Naive thymus-derived CD8-positive, alpha-beta T cell (primary cell): ENCODE measurements at regions not wholly inside any gene's neighbourhood (a gene's known extent, or its start where the extent isn't known, plus 50 kb on each side); places are given as distances from the start of the nearest gene placed in this dataset.

ENCODE experiments used
- ATAC-seq, 2 donors: fragments of 150-1000 bp; cut with Tn5 transposase in 1 of 2; sonication (Bioruptor Pico), chemical (Tn5 transposase) in 1 of 2; 1 replicate in 1 of 2; 2 replicates in 1 of 2; pipeline ENCODE4 v1.10.0; 2021; ENCODE audit warnings: mild to moderate bottlenecking in 2 of 2, moderate library complexity in 2 of 2
- POLR2A ChIA-PET: fragments of 350-600 bp; sonication (Branson Sonifier 250); formaldehyde crosslinking; loops from one replicate; lab custom pipeline; 2021; ENCODE audit warnings: antibody characterized with exemption; lab: Charles Lee
- DNase-seq, 10 donors: peaks; one replicate each; pipeline versions ENCODE4 v3.0.0 to v3.0.0-alpha.2; 2020 to 2022
- H3K27ac Mint-ChIP-seq, 10 donors: one replicate each; pipeline ENCODE4 v1.8.0; 2020 to 2022; ENCODE audit warnings: mild to moderate bottlenecking in 10 of 10, mixed read lengths in 10 of 10, moderate library complexity in 4 of 10, inconsistent platforms in 1 of 10
- H3K27me3 Mint-ChIP-seq, 5 donors: one replicate each; pipeline ENCODE4 v1.8.0; 2021 to 2022; ENCODE audit warnings: mixed read lengths in 5 of 5
- H3K36me3 Mint-ChIP-seq, 3 donors: one replicate each; pipeline ENCODE4 v1.8.0; 2020 to 2022; ENCODE audit warnings: mixed read lengths in 3 of 3, mild to moderate bottlenecking in 2 of 3, inconsistent platforms in 1 of 3
- H3K4me1 Mint-ChIP-seq, 4 donors: one replicate each; pipeline ENCODE4 v1.8.0; 2021 to 2022; ENCODE audit warnings: mixed read lengths in 4 of 4
- H3K4me3 Mint-ChIP-seq, 10 donors: one replicate each; pipeline ENCODE4 v1.8.0; 2020 to 2022; ENCODE audit warnings: mild to moderate bottlenecking in 10 of 10, mixed read lengths in 10 of 10, moderate library complexity in 6 of 10, inconsistent platforms in 1 of 10
- H3K9me3 Mint-ChIP-seq, 9 donors: one replicate each; pipeline ENCODE4 v1.8.0; 2020 to 2022; ENCODE audit warnings: mixed read lengths in 9 of 9, mild to moderate bottlenecking in 3 of 9, inconsistent platforms in 1 of 9, moderate library complexity in 1 of 9

- Mint-ChIP-seq H3K27ac (no peak overlapping the region), H3K9me3 (peaks cover 0 to 14% (median 0%) of the 10 kb centered on the region in 9 donors), H3K36me3 (peaks cover 0 to 4% (median 0%) of the 10 kb centered on the region in 3 donors), H3K4me1 (no peaks in the 10 kb centered on the region), H3K27me3 (no peaks in the 10 kb centered on the region), H3K4me3 (no peak overlapping the region)
- POLR2A ChIA-PET = no interaction called here
- DNase-seq = no peak
- no peak for ATAC-seq
Measured at GRCh38 chr1:187443939-187444338, 615.2 kb downstream of the PLA2G4A start.

DNA sequence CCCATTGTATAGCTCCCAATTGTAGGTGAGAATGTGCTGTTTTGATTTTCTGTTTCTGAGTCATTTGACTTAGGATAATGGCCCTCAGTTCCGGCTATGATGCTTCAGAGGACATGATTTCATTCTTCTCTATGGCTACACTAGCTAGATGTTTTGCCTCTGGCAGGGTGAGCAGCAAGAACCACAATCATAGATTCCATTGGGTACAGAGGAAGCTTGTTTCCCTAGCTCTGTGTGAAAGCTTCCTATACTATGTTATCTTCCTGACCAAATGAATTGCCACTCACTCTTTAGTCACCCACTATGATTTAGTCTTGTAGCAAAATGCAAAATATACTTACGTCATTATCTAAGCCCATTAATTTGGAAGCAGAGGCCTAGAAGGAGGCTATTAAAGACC, 616.3 kb downstream of the PLA2G4A start:
- Mint-ChIP-seq H3K27ac (no peak overlapping the region), H3K9me3 (peaks cover 0 to 14% (median 0%) of the 10 kb centered on the region in 9 donors), H3K36me3 (peaks cover 0 to 4% (median 0%) of the 10 kb centered on the region in 3 donors), H3K4me3 (no peak overlapping the region), H3K27me3 (no peaks in the 10 kb centered on the region), H3K4me1 (no peaks in the 10 kb centered on the region)
- POLR2A ChIA-PET = no interaction called here
- DNase-seq = no peak
- no peak for ATAC-seq

GRCh38 chr1:187451238-187451637, 622.5 kb downstream of the PLA2G4A start:
- POLR2A ChIA-PET = no interaction called here
- H3K9me3 Mint-ChIP-seq = peaks cover 0 to 6% (median 0%) of the 10 kb centered on the region in 9 donors
- H3K27ac Mint-ChIP-seq = no peak overlapping the region
- peaks cover 0 to 1% (median 0%) of the 10 kb centered on the region in 4 donors for H3K4me1 Mint-ChIP-seq
- ATAC-seq (no peak), DNase-seq (no peak)
- H3K4me3 Mint-ChIP-seq = no peak overlapping the region
- H3K27me3 Mint-ChIP-seq = no peaks in the 10 kb centered on the region
- no peaks in the 10 kb centered on the region for H3K36me3 Mint-ChIP-seq

DNA sequence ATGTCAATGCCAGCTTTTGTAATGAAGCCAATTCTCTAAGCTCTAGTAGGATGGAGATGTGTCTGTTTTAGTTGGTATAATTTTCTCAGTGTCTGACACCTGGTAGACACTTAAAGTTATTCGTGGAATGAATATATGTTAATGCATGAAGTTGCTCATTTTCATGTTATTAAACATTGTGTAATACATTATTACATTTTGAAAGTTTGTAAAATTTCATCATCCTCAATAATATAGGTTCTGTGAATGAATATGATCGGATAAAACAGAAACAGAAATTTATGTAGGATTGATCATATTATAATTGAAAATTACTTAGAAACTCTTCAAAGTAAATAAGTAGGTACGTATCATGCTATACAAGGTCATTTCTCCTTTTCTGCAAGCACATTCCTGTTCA, 625.3 kb downstream of the PLA2G4A start:
- POLR2A ChIA-PET = no interaction called here
- no peaks in the 10 kb centered on the region for H3K36me3 Mint-ChIP-seq
- peaks cover 0 to 1% (median 0%) of the 10 kb centered on the region in 4 donors for H3K4me1 Mint-ChIP-seq
- H3K27ac Mint-ChIP-seq = no peak overlapping the region
- H3K4me3 Mint-ChIP-seq = no peak overlapping the region
- DNase-seq = no peak
- peaks cover 0 to 7% (median 0%) of the 10 kb centered on the region in 9 donors for H3K9me3 Mint-ChIP-seq
- no peaks in the 10 kb centered on the region for H3K27me3 Mint-ChIP-seq
- no peak for ATAC-seq

DNA sequence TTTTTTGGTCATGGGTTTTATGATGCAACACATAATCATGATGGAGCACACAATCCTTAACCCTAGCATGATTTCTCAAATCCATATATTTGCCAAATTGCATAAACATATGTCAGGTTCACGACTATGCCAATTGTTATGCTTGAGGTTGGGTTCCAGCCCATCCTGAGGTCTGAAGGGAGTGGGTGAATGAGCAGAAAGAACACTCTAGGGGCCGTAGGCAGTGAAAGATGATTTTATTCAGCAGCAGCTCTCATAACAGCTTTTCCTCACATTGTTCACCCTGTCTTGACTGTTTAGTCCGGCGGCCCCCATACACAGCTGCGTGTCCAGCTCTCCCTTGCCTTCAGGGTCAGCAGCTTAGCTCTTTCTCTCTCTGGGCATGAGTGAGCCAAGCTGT, 627.7 kb downstream of the PLA2G4A start:
- POLR2A ChIA-PET = no interaction called here
- Mint-ChIP-seq H3K27me3 (no peaks in the 10 kb centered on the region), H3K9me3 (peaks cover 0 to 13% (median under 1%) of the 10 kb centered on the region in 9 donors), H3K4me1 (peaks cover 0 to 1% (median 0%) of the 10 kb centered on the region in 4 donors), H3K4me3 (no peak overlapping the region), H3K27ac (no peak overlapping the region), H3K36me3 (peaks cover 0 to 2% (median 0%) of the 10 kb centered on the region in 3 donors)
- DNase-seq (no peak), ATAC-seq (no peak)

DNA sequence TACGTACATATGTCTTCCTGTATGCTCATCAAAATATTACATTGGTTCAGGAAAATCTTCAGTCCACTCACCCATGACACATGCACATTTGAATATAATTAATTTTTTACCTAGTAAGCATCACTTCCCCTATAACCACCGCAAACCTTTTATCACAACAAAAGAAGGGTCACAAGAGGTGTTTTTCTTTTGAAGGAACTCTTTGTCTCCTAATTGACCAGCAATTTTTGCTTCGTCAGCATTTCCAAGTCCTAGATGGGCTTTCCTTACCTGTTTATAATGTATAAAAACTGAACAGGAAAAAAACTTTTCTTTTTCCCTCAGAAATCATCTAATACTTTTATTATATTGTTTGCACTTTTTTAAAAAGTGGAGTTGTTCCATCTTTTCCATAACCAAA, 631.3 kb downstream of the PLA2G4A start:
- Mint-ChIP-seq H3K4me1 (peaks cover 0 to under 1% (median 0%) of the 10 kb centered on the region in 4 donors), H3K27ac (no peak overlapping the region), H3K27me3 (no peaks in the 10 kb centered on the region), H3K4me3 (no peak overlapping the region), H3K36me3 (peaks cover 0 to 14% (median 2%) of the 10 kb centered on the region in 3 donors), H3K9me3 (peaks cover 0 to 39% (median 12%) of the 10 kb centered on the region in 9 donors)
- ATAC-seq (no peak), DNase-seq (no peak)
- POLR2A ChIA-PET = no interaction called here

DNA sequence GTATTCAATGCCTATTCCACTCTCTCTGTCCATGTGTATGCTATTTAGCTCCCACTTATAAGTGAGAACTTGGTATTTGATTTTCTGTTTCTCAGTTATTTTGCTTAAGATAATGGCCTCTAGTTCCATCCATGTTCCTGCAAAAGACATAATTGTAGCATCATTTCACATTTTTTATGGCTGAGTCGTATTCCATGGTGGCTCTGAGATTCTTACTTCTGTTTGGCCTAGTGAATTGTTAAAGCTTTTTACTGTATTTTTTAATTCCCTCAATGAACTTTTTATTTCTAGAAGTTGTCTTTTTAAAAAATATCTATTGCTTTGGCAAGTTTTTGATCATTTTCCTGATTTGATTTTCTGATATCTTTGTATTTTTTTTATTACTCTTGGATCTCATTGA, 635.6 kb downstream of the PLA2G4A start:
- no peak for DNase-seq
- Mint-ChIP-seq H3K9me3 (peaks cover 0 to 45% (median 25%) of the 10 kb centered on the region in 9 donors), H3K36me3 (peaks cover 2 to 17% (median 2%) of the 10 kb centered on the region in 3 donors), H3K4me3 (no peak overlapping the region), H3K4me1 (no peaks in the 10 kb centered on the region), H3K27ac (no peak overlapping the region), H3K27me3 (no peaks in the 10 kb centered on the region)
- ATAC-seq = no peak
- POLR2A ChIA-PET = no interaction called here

DNA sequence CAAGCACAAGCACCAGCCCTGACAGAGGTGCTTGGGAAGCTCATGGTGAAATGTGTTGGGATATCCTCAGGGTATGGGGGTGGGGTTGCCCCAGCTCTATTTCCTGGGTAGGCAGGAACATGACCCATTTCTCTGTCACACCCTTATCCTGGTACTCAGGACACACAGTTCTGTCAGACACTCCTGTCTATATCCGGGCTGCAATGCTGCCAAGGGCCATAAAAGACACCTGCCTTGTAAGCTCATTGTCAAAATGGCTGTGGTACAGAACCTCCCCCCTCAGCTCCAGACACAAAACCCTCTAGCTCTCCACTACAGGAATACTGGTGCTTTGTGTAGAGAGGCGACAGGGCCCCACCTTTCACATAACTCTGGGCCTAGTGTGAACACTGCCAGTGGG, 636.7 kb downstream of the PLA2G4A start:
- Mint-ChIP-seq H3K9me3 (peaks cover 0 to 45% (median 25%) of the 10 kb centered on the region in 9 donors), H3K4me1 (no peaks in the 10 kb centered on the region), H3K27ac (no peak overlapping the region), H3K36me3 (peaks cover 2 to 17% (median 2%) of the 10 kb centered on the region in 3 donors), H3K4me3 (no peak overlapping the region), H3K27me3 (no peaks in the 10 kb centered on the region)
- DNase-seq (no peak), ATAC-seq (no peak)
- POLR2A ChIA-PET = no interaction called here

GRCh38 chr1:187469836-187470235, 641.1 kb downstream of the PLA2G4A start:
- no peaks in the 10 kb centered on the region for H3K4me1 Mint-ChIP-seq
- H3K27ac Mint-ChIP-seq = no peak overlapping the region
- ATAC-seq (no peak), DNase-seq (no peak)
- H3K27me3 Mint-ChIP-seq = no peaks in the 10 kb centered on the region
- no peak overlapping the region for H3K4me3 Mint-ChIP-seq
- H3K9me3 Mint-ChIP-seq = peaks cover 0 to 24% (median 6%) of the 10 kb centered on the region in 9 donors
- peaks cover 0 to 6% (median 2%) of the 10 kb centered on the region in 3 donors for H3K36me3 Mint-ChIP-seq
- POLR2A ChIA-PET = no interaction called here

- no peak for ATAC-seq
- no peaks in the 10 kb centered on the region for H3K27me3 Mint-ChIP-seq
- POLR2A ChIA-PET = no interaction called here
- H3K4me1 Mint-ChIP-seq = no peaks in the 10 kb centered on the region
- H3K36me3 Mint-ChIP-seq = peaks cover 0 to 2% (median 0%) of the 10 kb centered on the region in 3 donors
- H3K4me3 Mint-ChIP-seq = no peak overlapping the region
- no peak overlapping the region for H3K27ac Mint-ChIP-seq
- peaks cover 0 to 18% (median 3%) of the 10 kb centered on the region in 9 donors for H3K9me3 Mint-ChIP-seq
- DNase-seq = no peak
Measured at GRCh38 chr1:187471555-187471954, 642.8 kb downstream of the PLA2G4A start.

GRCh38 chr1:187474336-187474735, 645.6 kb downstream of the PLA2G4A start:
- ATAC-seq = no peak
- no peak for DNase-seq
- Mint-ChIP-seq H3K27ac (no peak overlapping the region), H3K4me1 (no peaks in the 10 kb centered on the region), H3K4me3 (no peak overlapping the region), H3K9me3 (peaks cover 0 to 18% (median 7%) of the 10 kb centered on the region in 9 donors), H3K36me3 (peaks cover 0 to under 1% (median 0%) of the 10 kb centered on the region in 3 donors), H3K27me3 (no peaks in the 10 kb centered on the region)
- POLR2A ChIA-PET = no interaction called here

DNA sequence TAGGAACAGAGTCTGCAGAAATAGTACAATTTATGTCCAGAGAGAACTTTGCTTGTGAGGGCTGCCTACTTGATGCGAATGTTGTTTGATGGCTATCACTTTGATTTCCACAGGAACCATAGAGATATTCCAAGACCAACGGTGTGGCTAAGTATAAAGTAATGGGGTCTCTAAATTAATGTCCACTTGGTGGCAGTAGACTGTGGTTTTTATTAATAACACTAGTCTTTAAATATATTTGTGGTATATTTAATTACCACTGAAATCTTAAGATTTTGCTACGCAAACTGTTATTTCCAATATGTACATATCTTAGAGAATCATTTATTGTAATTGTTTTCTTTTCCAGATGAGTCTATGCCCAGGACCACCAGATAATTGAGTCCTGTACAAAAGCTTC, 647.9 kb downstream of the PLA2G4A start:
- Mint-ChIP-seq H3K27me3 (no peaks in the 10 kb centered on the region), H3K27ac (no peak overlapping the region), H3K4me1 (no peaks in the 10 kb centered on the region), H3K36me3 (no peaks in the 10 kb centered on the region), H3K9me3 (peaks cover 0 to 18% (median 4%) of the 10 kb centered on the region in 9 donors), H3K4me3 (no peak overlapping the region)
- ATAC-seq (no peak), DNase-seq (no peak)
- POLR2A ChIA-PET = no interaction called here

DNA sequence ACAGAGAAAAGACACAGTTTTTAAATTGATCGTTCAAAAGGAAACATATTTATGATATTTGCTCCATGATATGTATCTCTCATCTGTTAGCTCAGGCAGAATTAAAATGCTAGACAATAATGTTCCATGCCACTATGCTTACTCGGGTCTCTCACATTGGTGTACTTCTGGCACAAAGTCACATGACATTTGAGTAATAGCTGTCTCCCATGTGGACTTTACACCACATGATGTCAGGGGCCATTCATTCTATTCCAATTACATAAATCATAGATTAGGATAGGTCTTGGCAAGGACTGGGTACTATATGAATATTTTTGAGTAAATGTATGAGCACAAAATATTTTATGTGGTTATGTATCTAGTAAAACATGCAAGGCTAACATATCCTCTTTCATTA, 648.4 kb downstream of the PLA2G4A start:
- DNase-seq = no peak
- no peaks in the 10 kb centered on the region for H3K27me3 Mint-ChIP-seq
- no peaks in the 10 kb centered on the region for H3K4me1 Mint-ChIP-seq
- POLR2A ChIA-PET = no interaction called here
- ATAC-seq = no peak
- peaks cover 0 to 18% (median 4%) of the 10 kb centered on the region in 9 donors for H3K9me3 Mint-ChIP-seq
- no peaks in the 10 kb centered on the region for H3K36me3 Mint-ChIP-seq
- no peak overlapping the region for H3K4me3 Mint-ChIP-seq
- H3K27ac Mint-ChIP-seq = no peak overlapping the region

GRCh38 chr1:187477535-187477934, 648.8 kb downstream of the PLA2G4A start:
- Mint-ChIP-seq H3K27ac (no peak overlapping the region), H3K9me3 (peaks cover 0 to 18% (median 4%) of the 10 kb centered on the region in 9 donors), H3K27me3 (no peaks in the 10 kb centered on the region), H3K4me3 (no peak overlapping the region), H3K36me3 (no peaks in the 10 kb centered on the region), H3K4me1 (no peaks in the 10 kb centered on the region)
- POLR2A ChIA-PET = no interaction called here
- no peak for ATAC-seq
- DNase-seq = no peak
